SIG-M5 treated with dmso at 0.1 percent for 504 hours (cell line): ENCODE measurements at regions not wholly inside any gene's neighbourhood (a gene's known extent, or its start where the extent isn't known, plus 50 kb on each side); places are given as distances from the start of the nearest gene placed in this dataset.

Source experiments
- DNase-seq: peaks from one replicate; lab custom pipeline; 2025; ENCODE audit not compliant: unreplicated experiment; lab: John Stamatoyannopoulos, UW

DNA sequence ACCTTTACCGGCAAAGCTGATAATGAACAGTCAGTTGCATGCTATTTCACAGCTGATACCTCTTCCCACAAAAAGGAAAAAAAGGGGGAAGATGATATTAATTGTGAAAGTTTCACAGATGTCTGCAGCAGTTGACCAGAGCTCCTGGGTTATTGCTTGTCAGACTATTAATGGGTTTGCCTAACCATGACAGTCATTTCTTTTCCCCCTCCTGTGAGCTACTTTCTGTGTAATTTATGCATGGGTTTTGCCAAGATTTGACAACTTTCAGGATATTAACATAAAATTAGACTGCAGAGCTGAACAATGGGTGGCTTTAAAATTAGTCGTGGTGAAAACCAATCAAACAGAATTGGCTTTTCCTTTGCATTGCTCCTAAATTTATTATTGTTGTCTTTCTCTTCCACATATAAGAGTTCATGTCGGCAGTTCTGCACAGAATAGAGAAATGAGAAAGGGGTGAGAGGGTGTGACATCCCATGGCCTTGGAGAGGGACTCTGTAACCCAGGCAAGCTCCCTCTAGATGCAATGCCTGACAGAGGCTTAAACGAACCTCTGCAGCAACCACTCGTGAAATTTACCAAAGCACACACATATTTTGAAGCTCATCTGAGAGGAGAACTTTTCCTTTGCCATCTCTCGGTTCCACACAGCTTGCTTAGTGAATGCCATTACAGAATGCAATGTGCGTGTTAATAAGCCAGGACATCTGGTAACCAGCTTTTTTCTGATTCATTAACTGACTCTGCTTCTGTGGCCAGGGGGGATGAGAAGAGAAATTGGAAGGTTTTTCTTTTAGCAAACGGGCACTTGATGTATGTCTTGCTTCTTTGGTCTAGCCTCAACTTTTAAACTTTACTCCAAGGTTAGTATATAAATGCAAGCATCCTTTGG, 82.2 kb upstream of the ITGA4 start:
- DNase-seq = peak; percentile 42

GRCh38 chr2:181376442-181376841, 80.7 kb upstream of the ITGA4 start:
- DNase-seq = no peak

GRCh38 chr2:181376999-181377398, 80.2 kb upstream of the ITGA4 start:
- no peak for DNase-seq

DNA sequence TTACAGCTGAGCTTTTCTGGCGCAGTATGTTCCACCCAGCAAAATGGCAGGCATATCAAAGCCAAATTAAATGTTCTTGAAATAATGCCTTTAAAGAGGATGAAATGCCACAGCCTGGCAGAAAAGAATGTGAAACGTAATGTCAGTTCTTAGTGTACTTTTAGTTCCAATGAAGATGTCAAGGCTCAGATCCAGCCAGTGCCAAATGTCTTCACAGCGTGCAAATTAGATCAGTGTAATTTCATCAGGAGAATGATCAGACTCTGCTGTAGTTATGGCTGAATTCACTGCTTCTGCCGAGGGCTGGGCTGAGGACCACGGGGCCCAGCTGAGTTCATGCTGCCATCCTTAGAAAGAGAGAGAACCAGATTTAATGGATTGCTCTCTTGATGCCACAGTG, 78.7 kb upstream of the ITGA4 start:
- no peak for DNase-seq

- no peak for DNase-seq
Measured at GRCh38 chr2:181380581-181380980, 76.6 kb upstream of the ITGA4 start.

GRCh38 chr2:181384923-181385322, 72.3 kb upstream of the ITGA4 start:
- DNase-seq = no peak

- DNase-seq = no peak
Measured at GRCh38 chr2:181389524-181389923, 67.7 kb upstream of the ITGA4 start.

DNA sequence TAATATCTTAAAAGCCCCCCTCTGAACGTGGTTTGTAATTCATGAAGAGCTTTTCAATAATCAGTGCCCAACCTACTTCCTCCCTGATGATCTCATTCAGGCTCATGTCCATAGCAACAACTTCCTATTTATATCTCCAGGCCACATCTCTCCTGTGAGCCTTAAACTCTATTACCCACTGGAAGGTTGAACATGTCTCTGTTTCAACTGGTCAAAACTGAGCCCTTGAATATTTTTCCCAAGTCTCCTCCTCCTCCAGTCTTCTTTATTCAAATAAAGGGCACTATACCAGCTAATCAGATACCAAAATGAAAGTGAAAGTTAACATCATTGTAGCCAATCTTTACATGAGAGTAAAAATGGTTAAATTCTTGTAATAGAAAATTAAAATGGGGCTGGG, 63.7 kb upstream of the ITGA4 start:
- peak; percentile 86 for DNase-seq

DNA sequence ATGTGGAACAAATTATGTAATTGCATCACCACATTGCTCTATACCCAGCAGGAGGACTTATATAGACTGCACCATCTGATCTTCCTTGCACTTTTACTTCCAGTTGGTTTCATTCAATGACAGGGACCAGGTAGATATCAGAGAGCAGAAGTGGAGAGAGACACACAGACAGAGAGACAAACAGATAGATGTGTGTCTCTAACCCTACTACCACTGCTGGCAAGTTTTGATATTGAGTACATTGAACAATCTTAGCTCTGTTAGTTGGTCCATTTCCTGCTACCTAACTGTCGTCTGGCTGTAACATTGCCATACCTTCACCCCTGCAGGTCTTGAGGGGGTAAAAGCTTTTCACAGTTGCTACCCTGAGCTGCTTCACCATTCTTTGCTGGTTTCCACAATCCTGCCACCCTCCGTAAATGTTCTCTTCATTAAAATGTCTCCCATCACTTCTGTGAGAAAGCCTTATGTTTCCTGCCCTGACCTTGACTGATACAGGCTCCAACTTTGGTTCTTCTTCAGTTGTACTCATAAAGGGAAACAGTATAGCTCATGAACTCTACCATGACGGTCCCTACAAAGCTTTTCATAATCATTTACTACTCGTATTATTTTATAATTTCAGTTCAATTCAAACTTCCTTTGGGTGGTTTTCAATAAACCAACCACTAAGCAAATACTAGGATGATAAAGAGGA, 62.3 kb upstream of the ITGA4 start:
- DNase-seq = peak; percentile 79

GRCh38 chr2:181395851-181396250, 61.3 kb upstream of the ITGA4 start:
- DNase-seq = peak; percentile 81

DNA sequence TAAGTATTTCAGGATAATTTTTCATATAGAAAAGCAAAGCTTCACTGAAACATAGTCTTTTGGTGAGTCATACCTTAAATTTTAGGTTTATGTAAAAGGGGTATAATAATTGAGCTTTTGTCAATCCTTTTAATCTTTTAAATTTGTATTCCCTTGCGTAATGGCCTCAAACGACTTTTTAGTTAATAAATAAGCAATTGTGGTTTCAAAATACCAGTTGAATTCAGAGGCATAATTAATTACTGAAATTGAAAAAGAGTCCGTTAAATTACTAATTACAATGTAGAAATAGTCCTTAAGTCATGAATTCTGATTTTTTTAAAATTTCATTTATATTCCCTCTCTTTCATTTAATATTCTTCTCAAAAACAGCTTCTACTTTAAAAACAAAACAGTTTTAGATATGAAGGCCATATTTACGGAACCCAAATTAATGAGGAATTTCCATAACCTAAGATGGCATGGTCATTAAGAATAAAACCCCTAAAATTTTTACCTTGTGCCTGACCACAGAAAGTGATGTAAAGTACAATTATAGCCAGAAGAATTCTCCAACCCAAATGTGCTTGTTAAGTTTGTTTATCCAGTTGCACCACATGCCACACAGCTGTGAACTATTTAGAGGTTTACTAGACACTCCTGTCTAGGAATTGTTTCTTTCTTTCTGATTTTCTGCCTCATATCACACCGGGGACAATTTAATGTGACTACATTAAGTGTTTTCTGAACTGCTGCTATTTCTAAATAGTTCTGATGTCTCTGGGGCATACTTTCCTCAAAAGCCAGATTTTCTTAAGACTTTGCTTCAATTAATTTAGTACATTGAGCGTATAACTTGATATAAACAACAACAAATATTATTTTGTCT, 60.7 kb upstream of the ITGA4 start:
- DNase-seq = peak; percentile 29

DNA sequence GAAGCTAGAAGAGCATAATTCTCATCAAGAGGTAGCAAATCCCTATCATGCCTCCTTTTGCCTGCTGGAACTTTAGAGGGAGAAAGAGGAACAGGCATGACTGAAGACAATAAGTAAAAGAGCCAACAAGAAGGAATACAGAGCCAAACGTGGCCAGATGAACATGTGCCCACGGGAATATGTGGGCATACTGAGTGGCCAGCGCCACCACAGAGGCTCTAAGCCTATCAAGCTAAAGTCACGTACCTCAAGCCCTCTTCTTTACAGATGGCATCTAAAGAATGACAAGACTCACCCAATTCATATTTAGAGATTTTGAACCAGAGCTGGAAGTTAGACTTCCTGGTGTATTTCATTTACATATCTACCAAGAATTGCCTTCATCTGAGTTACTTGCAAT, 59.9 kb upstream of the ITGA4 start:
- no peak for DNase-seq

GRCh38 chr2:181398000-181398399, 59.2 kb upstream of the ITGA4 start:
- no peak for DNase-seq

DNA sequence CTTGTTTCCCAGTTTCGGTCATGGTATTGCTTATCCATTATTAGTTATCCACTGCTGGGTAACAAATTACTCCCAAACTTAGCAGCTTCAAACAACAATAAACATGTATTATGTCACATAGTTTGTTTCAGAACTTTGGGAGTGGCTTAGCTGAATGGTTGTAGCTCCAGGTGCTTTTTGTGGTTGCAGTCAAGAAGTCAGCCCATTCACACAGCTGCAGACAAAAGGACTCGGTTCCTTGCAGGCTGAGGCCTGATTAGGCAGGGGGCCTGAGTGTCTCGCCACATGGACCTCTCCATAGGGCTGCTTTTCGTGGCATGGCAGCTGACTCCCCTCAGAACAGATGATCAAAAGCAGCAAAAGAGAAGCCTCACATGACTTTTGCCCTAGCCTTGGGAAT, 58.2 kb upstream of the ITGA4 start:
- no peak for DNase-seq

- no peak for DNase-seq
Measured at GRCh38 chr2:181404472-181404871, 52.7 kb upstream of the ITGA4 start.

GRCh38 chr2:181407171-181407570, 50.0 kb upstream of the ITGA4 start:
- DNase-seq = peak; percentile 89
